AG09309 (cell line): ENCODE measurements at regions not wholly inside any gene's neighbourhood (a gene's known extent, or its start where the extent isn't known, plus 50 kb on each side); places are given as distances from the start of the nearest gene placed in this dataset.
"Not testable (repeated sequence)": the region's sequence is repeated elsewhere in the genome, so short reads cannot be mapped to it uniquely, and the experiment has no call there.

Experiments used
- DNase-seq: peaks from one replicate; pipeline ENCODE4 v3.0.0-alpha.2; 2010; ENCODE audit warnings: low read depth
- H3K4me3 ChIP-seq: 2 replicates; pipeline ENCODE4 v1.5.1; 2011; ENCODE audit warnings: mild to moderate bottlenecking, low read depth, low read length, moderate library complexity; ENCODE audit not compliant: control insufficient read depth
- CTCF ChIP-seq: IDR thresholded peaks from 2 replicates; pipeline ENCODE4 v1.5.1; 2011; ENCODE audit warnings: mild to moderate bottlenecking, low read depth, low read length, inconsistent platforms; ENCODE audit not compliant: insufficient read depth, control insufficient read depth; ENCODE audit errors: missing control alignments

DNA sequence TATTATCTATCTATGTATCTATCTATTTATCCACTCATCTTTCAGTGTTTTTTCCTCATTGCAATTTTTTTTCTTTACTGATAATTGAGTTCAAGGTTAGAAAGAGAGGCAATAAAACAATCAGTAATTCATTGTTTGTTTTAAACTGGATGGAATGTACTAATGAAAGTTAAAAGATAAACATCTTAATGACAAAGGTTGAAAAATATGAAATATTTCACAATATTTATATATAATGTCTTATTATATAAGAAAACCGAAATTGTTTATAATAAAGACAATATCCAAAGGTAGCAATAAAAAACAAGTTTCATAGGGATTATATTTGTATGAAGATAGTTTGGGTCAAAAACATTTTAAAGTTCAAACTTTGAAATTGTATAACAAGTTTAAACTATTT lies 1015.5 kb upstream of the MIR17HG start:
- DNase-seq, result no peak
- H3K4me3 ChIP-seq, result no peak overlapping the region
- no peak for TF ChIP-seq CTCF

DNA sequence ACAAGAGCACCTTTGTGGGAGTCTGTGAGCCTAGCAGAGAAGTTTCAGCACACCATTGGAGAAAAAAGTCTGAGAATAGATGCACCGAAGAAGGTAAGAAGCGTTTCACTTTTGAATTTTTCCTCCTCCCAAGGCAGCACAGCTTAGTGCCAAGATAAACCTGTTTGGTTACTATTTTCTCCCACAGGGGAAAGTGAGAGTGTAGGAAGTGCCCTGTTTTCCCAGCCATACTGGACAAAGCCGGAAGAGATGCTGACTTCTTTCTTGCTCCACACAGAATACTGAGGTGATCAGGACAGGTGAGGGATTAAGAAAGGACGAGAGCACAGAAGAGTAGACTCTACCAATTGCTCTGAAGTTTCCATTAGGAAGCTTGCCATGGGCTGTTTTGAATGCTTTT lies 1011.0 kb upstream of the MIR17HG start:
- no peak overlapping the region for H3K4me3 ChIP-seq
- DNase-seq, result no peak
- no peak for TF ChIP-seq CTCF

DNA sequence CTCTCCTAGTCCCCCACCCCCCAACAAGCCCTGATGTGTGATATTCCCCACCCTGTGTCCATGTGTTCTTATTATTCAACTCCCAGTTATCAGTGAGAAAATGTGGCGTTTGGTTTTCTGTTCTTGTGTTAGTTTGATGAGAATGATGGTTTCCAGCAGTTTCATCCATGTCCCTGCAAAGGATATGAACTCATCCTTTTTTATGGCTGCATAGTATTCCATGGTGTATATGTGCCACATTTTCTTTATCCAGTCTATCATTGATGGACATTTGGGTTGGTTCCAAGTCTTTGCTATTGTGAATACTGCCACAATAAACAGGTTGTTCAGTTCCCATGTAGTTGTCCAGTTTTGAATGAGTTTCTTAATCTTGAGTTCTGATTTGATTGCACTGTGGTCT lies 1006.1 kb upstream of the MIR17HG start:
- not testable (repeated sequence) for H3K4me3 ChIP-seq, DNase-seq

DNA sequence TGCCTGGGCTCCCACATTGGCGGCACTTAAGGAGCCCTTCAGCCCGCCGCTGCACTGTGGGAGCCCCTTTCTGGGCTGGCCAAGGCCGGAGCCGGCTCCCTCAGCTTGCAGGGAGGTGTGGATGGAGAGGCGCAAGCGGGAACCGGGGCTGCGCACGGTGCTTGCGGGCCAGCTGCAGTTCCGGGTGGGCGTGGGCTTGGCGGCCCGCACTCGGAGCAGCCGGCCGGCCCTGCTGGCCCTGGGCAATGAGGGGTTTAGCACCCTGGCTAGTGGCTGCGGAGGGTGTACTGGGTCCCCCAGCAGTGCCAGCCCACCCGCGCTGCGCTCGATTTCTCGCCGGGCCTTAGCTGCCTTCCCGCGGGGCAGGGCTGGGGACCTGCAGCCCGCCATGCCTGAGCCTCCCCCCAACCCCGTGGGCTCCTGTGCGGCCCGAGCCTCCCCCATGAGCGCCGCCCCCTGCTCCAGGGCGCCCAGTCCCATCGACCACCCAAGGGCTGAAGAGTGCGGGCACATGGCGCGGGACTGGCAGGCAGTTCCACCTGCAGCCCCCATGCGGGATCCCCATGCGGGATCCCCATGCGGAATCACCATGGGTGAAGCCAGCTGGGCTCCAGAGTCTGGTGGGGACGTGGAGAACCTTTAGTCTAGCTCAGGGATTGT lies 998.9 kb upstream of the MIR17HG start:
- DNase-seq, result not testable (repeated sequence)

GRCh38 chr13:90352763-90353162 lies 994.7 kb upstream of the MIR17HG start:
- no peak for TF ChIP-seq CTCF
- DNase-seq, result no peak

More for the DNA sequence above, 998.9 kb upstream of the MIR17HG start:
- H3K4me3 ChIP-seq, result not testable (repeated sequence)

GRCh38 chr13:90355162-90355751 lies 992.2 kb upstream of the MIR17HG start:
- no peak for DNase-seq
- TF ChIP-seq CTCF, result no peak
- H3K4me3 ChIP-seq, result no peak overlapping the region

More at GRCh38 chr13:90352763-90353162, 994.7 kb upstream of the MIR17HG start:
- no peak overlapping the region for H3K4me3 ChIP-seq

DNA sequence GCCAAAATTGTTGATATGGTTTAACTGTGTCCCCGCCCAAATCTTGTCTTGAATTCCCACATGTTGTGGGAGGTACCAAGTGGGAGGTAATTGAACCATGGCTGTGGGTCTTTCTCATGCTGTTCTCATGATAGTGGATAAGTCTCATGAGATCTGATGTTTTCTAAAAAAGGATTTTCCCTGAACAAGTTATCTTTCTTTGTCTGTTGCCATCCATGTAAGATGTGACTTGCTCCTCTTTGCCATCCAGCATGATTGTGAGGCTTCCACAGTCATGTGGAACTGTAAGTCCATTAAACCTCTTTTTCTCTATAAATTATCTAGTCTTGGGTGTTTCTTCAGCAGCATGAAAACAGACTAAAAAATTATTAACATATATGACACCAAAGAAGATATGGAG lies 986.7 kb upstream of the MIR17HG start:
- no peak overlapping the region for H3K4me3 ChIP-seq
- TF ChIP-seq CTCF, result no peak
- DNase-seq, result no peak

GRCh38 chr13:90362707-90363106 lies 984.8 kb upstream of the MIR17HG start:
- no peak overlapping the region for H3K4me3 ChIP-seq
- no peak for TF ChIP-seq CTCF
- no peak for DNase-seq
